IMR-90 (cell line): ENCODE measurements at regions not wholly inside any gene's neighbourhood (a gene's known extent, or its start where the extent isn't known, plus 50 kb on each side); places are given as distances from the start of the nearest gene placed in this dataset.

Experiments
- ATAC-seq: fragments of 200-7000 bp; cut with Tn5 transposase; 2 replicates; pipeline ENCODE4 v1.9.1; 2020; ENCODE audit warnings: low read depth, mild to moderate bottlenecking, moderate library complexity
- BruUV-seq: library from RNA; stranded (reverse); fragments of 400-500 nt; replicated peaks from 2 replicates; lab custom pipeline; 2021; lab: Mats Ljungman, UMichigan
- CTCF ChIA-PET: fragments of 300-600 bp; formaldehyde crosslinking; extraction: SDS; loops from one replicate; lab custom pipeline; 2021; ENCODE audit warnings: antibody characterized with exemption; lab: Yijun Ruan, JAX
- POLR2A ChIA-PET: fragments of 300-600 bp; sonication (Branson Sonifier 250); formaldehyde crosslinking; loops from one replicate; lab custom pipeline; 2022; ENCODE audit warnings: antibody characterized with exemption; ENCODE audit not compliant: unreplicated experiment; lab: Charles Lee
- DNase-seq: peaks from one replicate; pipeline ENCODE4 v3.0.0; 2013
- H2AFZ ChIP-seq: replicated peaks from 2 replicates; pipeline ENCODE3; 2013; ENCODE audit warnings: low read length, mild to moderate bottlenecking; ENCODE audit not compliant: poor library complexity
- H2AK5ac ChIP-seq: 2 replicates; pipeline ENCODE4 v1.6.1; 2013; ENCODE audit warnings: low read depth, low read length, inconsistent platforms
- H2AK9ac ChIP-seq: replicated peaks from 2 replicates; pipeline ENCODE3; 2013; ENCODE audit warnings: mild to moderate bottlenecking, low read depth, low read length, moderate library complexity; ENCODE audit not compliant: poor library complexity
- H2BK120ac ChIP-seq: 2 replicates; pipeline ENCODE4 v1.6.1; 2013; ENCODE audit warnings: low read depth, low read length, inconsistent platforms
- H2BK15ac ChIP-seq: 3 replicates; pipeline ENCODE4 v1.6.1; 2013; ENCODE audit warnings: low read depth, low read length, inconsistent platforms
- H2BK20ac ChIP-seq: 2 replicates; pipeline ENCODE4 v1.6.1; 2013; ENCODE audit warnings: low read depth, mild to moderate bottlenecking, inconsistent platforms, low read length, moderate library complexity
- H2BK5ac ChIP-seq: 2 replicates; pipeline ENCODE4 v1.6.1; 2013; ENCODE audit warnings: mild to moderate bottlenecking, low read depth, low read length, inconsistent platforms; ENCODE audit not compliant: poor library complexity, severe bottlenecking
- H3K14ac ChIP-seq: replicated peaks from 2 replicates; pipeline ENCODE4 v1.6.1; 2013; ENCODE audit warnings: low read depth, low read length, inconsistent platforms
- H3K18ac ChIP-seq: 2 replicates; pipeline ENCODE4 v1.6.1; 2013; ENCODE audit warnings: low read depth, low read length, control low read depth
- H3K23ac ChIP-seq: 2 replicates; pipeline ENCODE4 v1.6.1; 2013; ENCODE audit warnings: low read depth, low read length, inconsistent platforms
- H3K27ac ChIP-seq: 2 replicates; pipeline ENCODE4 v1.5.1; 2013; ENCODE audit warnings: mild to moderate bottlenecking, control low read depth, low read length; ENCODE audit not compliant: insufficient read depth
- H3K27me3 ChIP-seq: 2 replicates; pipeline ENCODE4 v1.6.1; 2013; ENCODE audit warnings: low read length; ENCODE audit not compliant: control insufficient read depth, insufficient read depth
- H3K36me3 ChIP-seq: 2 replicates; pipeline ENCODE4 v1.6.1; 2013; ENCODE audit warnings: low read length, mixed read lengths; ENCODE audit not compliant: control insufficient read depth, insufficient read depth
- H3K4ac ChIP-seq: 2 replicates; pipeline ENCODE4 v1.6.1; 2013; ENCODE audit warnings: low read depth, low read length, inconsistent platforms
- H3K4me1 ChIP-seq: 2 replicates; pipeline ENCODE4 v1.6.1; 2013; ENCODE audit warnings: low read length, mixed read lengths; ENCODE audit not compliant: control insufficient read depth, insufficient read depth
- H3K4me2 ChIP-seq: 2 replicates; pipeline ENCODE4 v1.6.1; 2013; ENCODE audit warnings: low read depth, mild to moderate bottlenecking, control low read depth, low read length, moderate library complexity
- H3K4me3 ChIP-seq: 2 replicates; pipeline ENCODE4 v1.5.1; 2013; ENCODE audit warnings: low read depth, mild to moderate bottlenecking, control low read depth, low read length, moderate library complexity; ENCODE audit not compliant: insufficient read depth
- H3K56ac ChIP-seq: 2 replicates; pipeline ENCODE4 v1.6.1; 2013; ENCODE audit warnings: low read length, inconsistent platforms; ENCODE audit not compliant: insufficient read depth; ENCODE audit errors: extremely low read depth
- H3K79me1 ChIP-seq, 2 experiments: 2 replicates each; pipeline ENCODE4 v1.6.1; 2013; ENCODE audit warnings: low read length in 2 of 2, inconsistent platforms in 1 of 2, low read depth in 1 of 2
- H3K9ac ChIP-seq: 2 replicates; pipeline ENCODE4 v1.6.1; 2013; ENCODE audit warnings: low read depth, low read length, control low read depth
- H3K9me1 ChIP-seq: 2 replicates; pipeline ENCODE4 v1.6.1; 2013; ENCODE audit warnings: low read length, inconsistent platforms; ENCODE audit not compliant: insufficient read depth
- H3K9me3 ChIP-seq: 2 replicates; pipeline ENCODE4 v1.6.1; 2013; ENCODE audit warnings: low read length; ENCODE audit not compliant: control insufficient read depth, insufficient read depth
- H4K20me1 ChIP-seq: 2 replicates; pipeline ENCODE4 v1.6.1; 2013; ENCODE audit warnings: low read length, inconsistent platforms; ENCODE audit not compliant: insufficient read depth
- H4K5ac ChIP-seq: 2 replicates; pipeline ENCODE4 v1.6.1; 2013; ENCODE audit warnings: mild to moderate bottlenecking, low read depth, low read length, control low read depth
- H4K8ac ChIP-seq, 2 experiments: 2 replicates each; pipeline ENCODE4 v1.6.1; 2013; ENCODE audit warnings: low read depth in 2 of 2, low read length in 2 of 2, control low read depth in 1 of 2, inconsistent platforms in 1 of 2
- H4K91ac ChIP-seq: 2 replicates; pipeline ENCODE4 v1.6.1; 2013; ENCODE audit warnings: low read depth, low read length, inconsistent platforms; ENCODE audit not compliant: insufficient read depth
- SMC3 ChIP-seq: fragments of 150-350 bp; IDR thresholded peaks from 2 replicates; pipeline ENCODE4 v1.6.1; 2016; ENCODE audit warnings: low read depth, mild to moderate bottlenecking, antibody characterized with exemption, low read length, moderate library complexity
- WGBS, 2 experiments: methylation state at CpG; one replicate each; pipeline versions ENCODE4 v1.1.5 to v1.1.7; 2013; ENCODE audit warnings: missing lambda C conversion rate in 2 of 2; ENCODE audit not compliant: insufficient read length in 1 of 2; ENCODE audit errors: extremely low coverage in 2 of 2; 5-methylcytosine and 5-hydroxymethylcytosine counted together
- dilution Hi-C: fragments of 300-500 bp; cut with HindIII; formaldehyde crosslinking; loops from one replicate; pipeline ENCODE4 v1.14.3; 2018; ENCODE audit warnings: low sequenced_read_pairs; ENCODE audit not compliant: unreplicated experiment
- in situ Hi-C: fragments of 300-500 bp; cut with MboI; formaldehyde crosslinking; loops from 3 replicates; pipeline ENCODE4 v1.14.3; 2019; ENCODE audit warnings: low sequenced_read_pairs, inconsistent platforms, mixed read lengths
- intact Hi-C: fragments of 100-400 bp; cut with micrococcal nuclease; formaldehyde crosslinking; loops from 2 replicates; pipeline ENCODE4 v1.10.0; 2022

DNA sequence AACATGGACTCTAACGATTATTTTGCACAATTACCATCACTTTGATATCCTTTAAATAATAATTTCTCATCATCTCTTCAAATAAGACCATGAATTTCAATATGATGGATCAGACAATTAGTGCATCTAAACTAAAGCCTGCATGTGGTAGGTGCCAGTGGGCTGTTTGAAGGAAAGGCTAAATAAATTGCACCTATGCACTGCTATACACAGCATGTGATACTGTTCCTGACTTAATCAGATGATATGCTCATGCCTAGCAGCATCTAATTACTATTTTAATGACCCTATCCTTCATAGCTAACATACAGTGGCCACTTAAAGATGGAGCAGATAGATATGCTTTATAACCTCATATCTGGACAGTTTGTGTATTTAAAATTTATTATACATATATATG lies 731.6 kb upstream of the MANEA start:
- no peak overlapping the region for H3K18ac ChIP-seq
- ATAC-seq (no peak), DNase-seq (no peak)
- no peaks in the 10 kb centered on the region for H3K36me3 ChIP-seq
- H3K4me2 ChIP-seq = no peak overlapping the region
- no peak overlapping the region for H3K23ac ChIP-seq
- no peak overlapping the region for H2AK5ac ChIP-seq
- H3K4me1 ChIP-seq = no peaks in the 10 kb centered on the region
- H4K8ac ChIP-seq = no peak overlapping the region
- H2BK5ac ChIP-seq = no peak overlapping the region
- no peaks in the 10 kb centered on the region for H3K27me3 ChIP-seq
- dilution Hi-C loops (no loop called here), intact Hi-C loops (no loop called here), in situ Hi-C loops (no loop called here)
- H4K91ac ChIP-seq = no peak overlapping the region
- no peak overlapping the region for H3K14ac ChIP-seq
- H3K9me1 ChIP-seq = no peaks in the 10 kb centered on the region
- ChIA-PET CTCF (interaction anchor here (0.6 kb wide), 1 partner anchor 438 kb away, joined by 4 read pairs; no protein-coding TSS in a partner anchor), POLR2A (no interaction called here)
- H2BK20ac ChIP-seq = no peak overlapping the region
- H3K9ac ChIP-seq = no peak overlapping the region
- H3K9me3 ChIP-seq = no peaks in the 10 kb centered on the region
- no peak overlapping the region for H2AFZ ChIP-seq
- H3K4ac ChIP-seq = no peak overlapping the region
- no peaks in the 10 kb centered on the region for H3K79me1 ChIP-seq
- TF ChIP-seq SMC3 = no peak
- H3K27ac ChIP-seq = no peak overlapping the region
- H2BK15ac ChIP-seq = no peak overlapping the region
- no peak overlapping the region for H2BK120ac ChIP-seq
- H4K5ac ChIP-seq = no peak overlapping the region
- no CpG with 5 or more reads among the region's 1 CpG for WGBS, 2 experiments
- H3K4me3 ChIP-seq = no peak overlapping the region
- no peaks in the 10 kb centered on the region for H4K20me1 ChIP-seq
- H3K56ac ChIP-seq = no peak overlapping the region
- BruUV-seq = no TSS peak
- no peak overlapping the region for H2AK9ac ChIP-seq
